CD14-positive monocyte (primary cell): ENCODE measurements at regions not wholly inside any gene's neighbourhood (a gene's known extent, or its start where the extent isn't known, plus 50 kb on each side); places are given as distances from the start of the nearest gene placed in this dataset.

Experiments
- DNase-seq, 3 donors: peaks; one replicate each; pipeline ENCODE4 v3.0.0-alpha.2; 2011 to 2022
- H2AFZ ChIP-seq: 2 replicates; pipeline ENCODE4 v1.6.0; 2012; ENCODE audit warnings: mild to moderate bottlenecking, low read depth, low read length, inconsistent platforms; ENCODE audit not compliant: insufficient read depth, poor library complexity, severe bottlenecking
- H3K27ac ChIP-seq, 2 donors: 1 replicate in 1 of 2; 2 replicates in 1 of 2; pipeline ENCODE4 v1.5.1; 2012 to 2013; ENCODE audit warnings: low read length in 2 of 2, control low read depth in 1 of 2, inconsistent platforms in 1 of 2, low read depth in 1 of 2, mild to moderate bottlenecking in 1 of 2
- H3K27me3 ChIP-seq, 2 donors: one replicate each; pipeline versions ENCODE4 v1.6.0 to v1.6.1; 2011 to 2013; ENCODE audit warnings: low read length in 2 of 2; ENCODE audit not compliant: control insufficient read depth in 2 of 2, insufficient read depth in 2 of 2
- H3K36me3 ChIP-seq, 2 donors: replicated peaks in 1 of 2; 1 replicate in 1 of 2; 2 replicates in 1 of 2; pipeline versions ENCODE4 v1.5.1 to v1.6.1; 2012 to 2013; ENCODE audit warnings: low read length in 2 of 2, control low read depth in 1 of 2, inconsistent platforms in 1 of 2, mild to moderate bottlenecking in 1 of 2; ENCODE audit not compliant: insufficient read depth in 2 of 2, control insufficient read depth in 1 of 2
- H3K4me1 ChIP-seq, 2 donors: 1 replicate in 1 of 2; 2 replicates in 1 of 2; pipeline versions ENCODE4 v1.5.1 to v1.6.1; 2012 to 2013; ENCODE audit warnings: low read length in 2 of 2, control low read depth in 1 of 2, inconsistent platforms in 1 of 2, mild to moderate bottlenecking in 1 of 2, moderate library complexity in 1 of 2; ENCODE audit not compliant: insufficient read depth in 2 of 2, control insufficient read depth in 1 of 2
- H3K4me2 ChIP-seq: replicated peaks from 2 replicates; pipeline ENCODE3; 2012; ENCODE audit warnings: low read length, moderate library complexity, mild to moderate bottlenecking; ENCODE audit not compliant: poor library complexity, severe bottlenecking; ENCODE audit errors: extremely low read depth
- H3K4me3 ChIP-seq, 3 experiments: fragments of 200-600 bp in 1 of 3; sonication (generic) in 1 of 3; replicated peaks in 1 of 3; 1 replicate in 2 of 3; 2 replicates in 1 of 3; pipeline ENCODE4 v1.5.1; 2011 to 2013; ENCODE audit warnings: low read length in 3 of 3, mild to moderate bottlenecking in 3 of 3, control low read depth in 2 of 3, low read depth in 2 of 3, inconsistent platforms in 1 of 3, moderate library complexity in 1 of 3
- H3K79me2 ChIP-seq: 2 replicates; pipeline ENCODE4 v1.6.0; 2012; ENCODE audit warnings: mild to moderate bottlenecking, control low read depth, inconsistent platforms, low read length, moderate library complexity; ENCODE audit not compliant: insufficient read depth
- H3K9ac ChIP-seq: 2 replicates; pipeline ENCODE4 v1.6.0; 2017; ENCODE audit warnings: low read length, mild to moderate bottlenecking; ENCODE audit not compliant: insufficient read depth, poor library complexity, severe bottlenecking
- H3K9me3 ChIP-seq, 2 donors: replicated peaks in 1 of 2; 1 replicate in 1 of 2; 2 replicates in 1 of 2; pipeline versions ENCODE4 v1.5.1 to v1.6.1; 2012 to 2013; ENCODE audit warnings: low read length in 2 of 2, control low read depth in 1 of 2; ENCODE audit not compliant: control insufficient read depth in 1 of 2, insufficient read depth in 1 of 2
- H4K20me1 ChIP-seq: 2 replicates; pipeline ENCODE4 v1.6.0; 2012; ENCODE audit warnings: mild to moderate bottlenecking, low read length, control low read depth, moderate library complexity; ENCODE audit not compliant: insufficient read depth
- H3K27ac Mint-ChIP-seq, 7 donors: one replicate each; pipeline ENCODE4 v1.8.0; 2020; ENCODE audit warnings: mild to moderate bottlenecking in 7 of 7, mixed read lengths in 7 of 7, moderate library complexity in 6 of 7, inconsistent platforms in 2 of 7
- H3K27me3 Mint-ChIP-seq, 3 donors: one replicate each; pipeline ENCODE4 v1.8.0; 2021 to 2022; ENCODE audit warnings: low read depth in 3 of 3, mild to moderate bottlenecking in 3 of 3, mixed read lengths in 3 of 3, moderate library complexity in 3 of 3, inconsistent platforms in 1 of 3
- H3K36me3 Mint-ChIP-seq, 2 donors: one replicate each; pipeline ENCODE4 v1.8.0; 2020; ENCODE audit warnings: mixed read lengths in 2 of 2, inconsistent platforms in 1 of 2, mild to moderate bottlenecking in 1 of 2
- H3K4me1 Mint-ChIP-seq: one replicate; pipeline ENCODE4 v1.8.0; 2020; ENCODE audit warnings: mild to moderate bottlenecking, mixed read lengths
- H3K4me3 Mint-ChIP-seq, 2 donors: one replicate each; pipeline ENCODE4 v1.8.0; 2020; ENCODE audit warnings: mild to moderate bottlenecking in 2 of 2, mixed read lengths in 2 of 2, moderate library complexity in 1 of 2
- H3K9me3 Mint-ChIP-seq, 7 donors: one replicate each; pipeline ENCODE4 v1.8.0; 2020 to 2022; ENCODE audit warnings: mixed read lengths in 7 of 7, mild to moderate bottlenecking in 6 of 7, moderate library complexity in 6 of 7, inconsistent platforms in 2 of 7
- CTCF ChIP-seq: fragments of 200-600 bp; IDR thresholded peaks from one replicate; pipeline ENCODE4 v1.8.0; 2022; ENCODE audit warnings: antibody characterized with exemption, mild to moderate bottlenecking
- WGBS: methylation state at CpG from one replicate; pipeline ENCODE4 v1.1.5; 2013; ENCODE audit warnings: missing lambda C conversion rate; ENCODE audit not compliant: insufficient coverage; 5-methylcytosine and 5-hydroxymethylcytosine counted together
- intact Hi-C, 2 donors: fragments of 100-400 bp; cut with micrococcal nuclease; formaldehyde crosslinking; loops; one replicate each; pipeline versions ENCODE4 v1.15.0 to v1.15.1; 2023

DNA sequence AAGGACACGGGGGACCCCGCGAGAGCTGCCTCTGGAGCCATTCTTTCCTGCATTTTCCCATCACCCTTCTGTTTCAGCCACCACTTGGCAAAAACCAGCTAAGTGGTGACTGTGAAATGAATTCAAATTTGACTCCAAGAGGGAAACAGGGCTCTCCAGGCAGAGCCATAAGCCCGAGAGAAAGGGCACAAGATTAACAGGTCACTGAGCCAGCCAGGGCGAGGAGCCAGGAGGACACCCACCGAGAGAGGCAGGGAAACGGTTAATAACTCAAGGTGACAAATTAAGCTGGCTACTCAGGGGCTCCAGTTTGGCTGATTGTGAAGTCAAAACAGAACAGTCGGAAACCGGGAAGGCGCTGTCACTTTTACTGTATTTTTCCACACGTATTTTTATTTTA, 67.8 kb upstream of the SOX9 start:
- Histone ChIP-seq H3K27ac (no peak overlapping the region), H4K20me1 (no peaks in the 10 kb centered on the region), H3K9ac (no peak overlapping the region), H3K4me3 (no peak overlapping the region), H3K36me3 (no peaks in the 10 kb centered on the region), H3K79me2 (no peaks in the 10 kb centered on the region), H3K9me3 (no peaks in the 10 kb centered on the region), H3K27me3 (no peaks in the 10 kb centered on the region), H2AFZ (no peak overlapping the region), H3K4me2 (no peak overlapping the region), H3K4me1 (no peaks in the 10 kb centered on the region)
- no peak for TF ChIP-seq CTCF
- no peak overlapping the region for H3K27ac Mint-ChIP-seq
- H3K4me1 Mint-ChIP-seq = no peaks in the 10 kb centered on the region
- 10% methylated on average over 4 of the region's 11 CpGs for WGBS
- H3K4me3 Mint-ChIP-seq = no peak overlapping the region
- H3K36me3 Mint-ChIP-seq = no peaks in the 10 kb centered on the region
- H3K9me3 Mint-ChIP-seq = peaks cover 2 to 14% (median 5%) of the 10 kb centered on the region in 7 donors
- intact Hi-C loops = no loop called here
- DNase-seq = no peak
- H3K27me3 Mint-ChIP-seq = peaks cover 2 to 8% (median 5%) of the 10 kb centered on the region in 3 donors

- Histone ChIP-seq H4K20me1 (no peaks in the 10 kb centered on the region), H3K27ac (no peak overlapping the region), H3K4me2 (no peak overlapping the region), H3K9me3 (no peaks in the 10 kb centered on the region), H3K9ac (no peak overlapping the region), H3K4me1 (no peaks in the 10 kb centered on the region), H3K4me3 (no peak overlapping the region), H3K27me3 (no peaks in the 10 kb centered on the region), H3K36me3 (no peaks in the 10 kb centered on the region), H3K79me2 (no peaks in the 10 kb centered on the region), H2AFZ (no peak overlapping the region)
- intact Hi-C loops = no loop called here
- Mint-ChIP-seq H3K4me1 (no peaks in the 10 kb centered on the region), H3K27me3 (peaks cover 2 to 8% (median 5%) of the 10 kb centered on the region in 3 donors), H3K4me3 (no peak overlapping the region), H3K27ac (no peak overlapping the region), H3K9me3 (peaks cover 2 to 14% (median 5%) of the 10 kb centered on the region in 7 donors), H3K36me3 (no peaks in the 10 kb centered on the region)
- 19% methylated on average over 7 of the region's 12 CpGs for WGBS
- no peak for DNase-seq
- TF ChIP-seq CTCF = no peak
Observed at GRCh38 chr17:72053449-72053848, 67.4 kb upstream of the SOX9 start.
